ENCODE measurements at regions not wholly inside any gene's neighbourhood (a gene's known extent, or its start where the extent isn't known, plus 50 kb on each side); places are given as distances from the start of the nearest gene placed in this dataset.

GRCh38 chr12:82225871-82226270, 132.3 kb downstream of the CCDC59 start:
- no peak overlapping the region for H3K4me3 ChIP-seq (ENCODE audit: low read length)
- TF ChIP-seq CTCF (conservative IDR thresholded peaks at IDR 0.05; ENCODE audit: low read depth, low read length) = no peak
- no peak for DNase-seq (ENCODE audit: low read depth)

GRCh38 chr12:82223426-82223825, 134.8 kb downstream of the CCDC59 start:
- no peak for DNase-seq (ENCODE audit: low read depth)
- TF ChIP-seq CTCF (conservative IDR thresholded peaks at IDR 0.05; ENCODE audit: low read depth, low read length) = no peak
- H3K4me3 ChIP-seq (ENCODE audit: low read length) = no peak overlapping the region

GRCh38 chr12:82216475-82216874, 141.7 kb downstream of the CCDC59 start:
- H3K4me3 ChIP-seq (ENCODE audit: low read length) = no peak overlapping the region
- DNase-seq (ENCODE audit: low read depth) = no peak
- TF ChIP-seq CTCF (conservative IDR thresholded peaks at IDR 0.05; ENCODE audit: low read depth, low read length) = no peak

GRCh38 chr12:82213761-82214160, 144.4 kb downstream of the CCDC59 start:
- no peak for DNase-seq (ENCODE audit: low read depth)
- no peak for TF ChIP-seq CTCF (conservative IDR thresholded peaks at IDR 0.05; ENCODE audit: low read depth, low read length)
- no peak overlapping the region for H3K4me3 ChIP-seq (ENCODE audit: low read length)

- no peak for DNase-seq (ENCODE audit: low read depth)
- TF ChIP-seq CTCF (conservative IDR thresholded peaks at IDR 0.05; ENCODE audit: low read depth, low read length) = no peak
- H3K4me3 ChIP-seq (ENCODE audit: low read length) = no peak overlapping the region
These were observed 147.3 kb downstream of the CCDC59 start for GRCh38 chr12:82210882-82211281.

GRCh38 chr12:82209533-82209932, 148.7 kb downstream of the CCDC59 start:
- H3K4me3 ChIP-seq (ENCODE audit: low read length) = no peak overlapping the region
- TF ChIP-seq CTCF (conservative IDR thresholded peaks at IDR 0.05; ENCODE audit: low read depth, low read length) = no peak
- DNase-seq (ENCODE audit: low read depth) = no peak

GRCh38 chr12:82207556-82207955, 150.6 kb downstream of the CCDC59 start:
- TF ChIP-seq CTCF (conservative IDR thresholded peaks at IDR 0.05; ENCODE audit: low read depth, low read length) = no peak

More at GRCh38 chr12:82207556-82207955, 150.6 kb downstream of the CCDC59 start:
- H3K4me3 ChIP-seq (ENCODE audit: low read length) = no peak overlapping the region
- no peak for DNase-seq (ENCODE audit: low read depth)
